H1 (cell line): ENCODE measurements at regions not wholly inside any gene's neighbourhood (a gene's known extent, or its start where the extent isn't known, plus 50 kb on each side); places are given as distances from the start of the nearest gene placed in this dataset.

ENCODE experiments used
- CTCF ChIA-PET: fragments of 300-600 bp; sonication (Branson Sonifier 250); formaldehyde crosslinking; loops from one replicate; lab custom pipeline; 2021; ENCODE audit not compliant: partially characterized antibody; lab: Charles Lee
- POLR2A ChIA-PET: fragments of 300-600 bp; sonication (Branson Sonifier 250); formaldehyde crosslinking; loops from one replicate; lab custom pipeline; 2021; ENCODE audit warnings: inconsistent platforms; ENCODE audit not compliant: partially characterized antibody; lab: Charles Lee
- DNase-seq, 2 experiments: peaks; one replicate each; pipeline versions ENCODE4 v3.0.0 to v3.0.0-alpha.2; 2010 to 2022; ENCODE audit warnings: low spot score in 2 of 2, low read depth in 1 of 2, mixed read lengths in 1 of 2
- FAIRE-seq: peaks from 2 replicates; lab custom pipeline; 2011; peaks lifted over from hg19 to GRCh38; lab: Jason Lieb, UNC
- H2AFZ ChIP-seq: 2 replicates; pipeline ENCODE4 v1.8.1; 2012; ENCODE audit warnings: low read length, inconsistent platforms
- H2AK5ac ChIP-seq: 2 replicates; pipeline ENCODE4 v1.6.1; 2013; ENCODE audit warnings: low read depth, low read length
- H2BK120ac ChIP-seq: replicated peaks from 2 replicates; pipeline ENCODE3; 2013; ENCODE audit warnings: low read depth, low read length, inconsistent platforms
- H2BK12ac ChIP-seq: 2 replicates; pipeline ENCODE4 v1.6.1; 2013; ENCODE audit warnings: low read depth, low read length
- H2BK15ac ChIP-seq: 2 replicates; pipeline ENCODE4 v1.6.1; 2013; ENCODE audit warnings: low read length
- H2BK20ac ChIP-seq: 2 replicates; pipeline ENCODE4 v1.6.1; 2013; ENCODE audit warnings: low read length
- H2BK5ac ChIP-seq: 2 replicates; pipeline ENCODE4 v1.6.1; 2013; ENCODE audit warnings: low read depth, low read length
- H3K14ac ChIP-seq: 2 replicates; pipeline ENCODE4 v1.6.1; 2013; ENCODE audit warnings: inconsistent platforms; ENCODE audit not compliant: insufficient read length
- H3K18ac ChIP-seq: 2 replicates; pipeline ENCODE4 v1.6.1; 2013; ENCODE audit warnings: low read length; ENCODE audit errors: extremely low read depth
- H3K23ac ChIP-seq: 2 replicates; pipeline ENCODE4 v1.6.1; 2013; ENCODE audit warnings: inconsistent platforms; ENCODE audit not compliant: insufficient read length
- H3K23me2 ChIP-seq: 2 replicates; pipeline ENCODE4 v1.6.1; 2013; ENCODE audit warnings: low read depth, low read length
- H3K27ac ChIP-seq: 2 replicates; pipeline ENCODE4 v1.6.1; 2011; ENCODE audit warnings: low read depth, low read length, inconsistent platforms
- H3K27me3 ChIP-seq, 4 experiments: replicated peaks in 1 of 4; 1 replicate in 1 of 4; 2 replicates in 3 of 4; pipeline versions ENCODE4 v1.6.1 to v1.8.1; 2011 to 2013; ENCODE audit warnings: low read length in 3 of 4, mild to moderate bottlenecking in 3 of 4, inconsistent platforms in 2 of 4, mixed read lengths in 2 of 4, moderate library complexity in 1 of 4; ENCODE audit not compliant: control insufficient read depth in 3 of 4, insufficient read depth in 3 of 4; ENCODE audit errors: extremely low read depth in 1 of 4
- H3K36me3 ChIP-seq, 4 experiments: 2 replicates each; pipeline versions ENCODE4 v1.6.1 to v1.8.1; 2011 to 2013; ENCODE audit warnings: mild to moderate bottlenecking in 4 of 4, low read length in 3 of 4, moderate library complexity in 2 of 4, control low read depth in 1 of 4, inconsistent platforms in 1 of 4; ENCODE audit not compliant: insufficient read depth in 4 of 4, control insufficient read depth in 2 of 4
- H3K4ac ChIP-seq: replicated peaks from 2 replicates; pipeline ENCODE3; 2013; ENCODE audit warnings: low read length, low read depth, mixed read lengths, inconsistent platforms; ENCODE audit not compliant: insufficient read length
- H3K4me1 ChIP-seq, 4 experiments: replicated peaks in 1 of 4; 1 replicate in 1 of 4; 2 replicates in 3 of 4; pipeline versions ENCODE4 v1.6.1 to v1.8.1; 2011 to 2013; ENCODE audit warnings: low read length in 3 of 4, inconsistent platforms in 2 of 4, mixed read lengths in 1 of 4; ENCODE audit not compliant: insufficient read depth in 4 of 4, control insufficient read depth in 3 of 4
- H3K4me2 ChIP-seq, 2 experiments: 2 replicates each; pipeline versions ENCODE4 v1.6.1 to v1.8.1; 2011 to 2013; ENCODE audit warnings: low read depth in 2 of 2, low read length in 2 of 2, control low read depth in 1 of 2, inconsistent platforms in 1 of 2, mild to moderate bottlenecking in 1 of 2; ENCODE audit not compliant: insufficient read depth in 1 of 2
- H3K4me3 ChIP-seq, 4 experiments: fragments of 200-600, 300-600 bp in 1 of 4; sonication (generic), shearing (Covaris generic), sonication (Bioruptor Twin) in 1 of 4; 2 replicates each; pipeline versions ENCODE4 v1.5.1 to v1.8.1; 2011 to 2016; ENCODE audit warnings: low read length in 4 of 4, low read depth in 3 of 4, control low read depth in 2 of 4, inconsistent platforms in 2 of 4, mild to moderate bottlenecking in 2 of 4, mixed read lengths in 1 of 4, moderate library complexity in 1 of 4; ENCODE audit not compliant: insufficient read depth in 2 of 4; ENCODE audit errors: extremely low read depth in 1 of 4
- H3K56ac ChIP-seq: replicated peaks from 2 replicates; pipeline ENCODE3; 2013; ENCODE audit warnings: low read depth, mild to moderate bottlenecking, mixed read lengths, low read length, inconsistent platforms; ENCODE audit not compliant: insufficient read length
- H3K79me1 ChIP-seq: 2 replicates; pipeline ENCODE4 v1.6.1; 2013; ENCODE audit warnings: low read depth, low read length, control low read depth
- H3K79me2 ChIP-seq, 2 experiments: 2 replicates each; pipeline versions ENCODE4 v1.6.1 to v1.8.1; 2012 to 2013; ENCODE audit warnings: low read length in 2 of 2, mild to moderate bottlenecking in 2 of 2, inconsistent platforms in 1 of 2; ENCODE audit not compliant: insufficient read depth in 2 of 2, control insufficient read depth in 1 of 2
- H3K9ac ChIP-seq, 4 experiments: replicated peaks in 1 of 4; 1 replicate in 1 of 4; 2 replicates in 3 of 4; pipeline versions ENCODE4 v1.6.1 to v1.8.1; 2011 to 2013; ENCODE audit warnings: low read depth in 3 of 4, low read length in 3 of 4, control low read depth in 2 of 4, mild to moderate bottlenecking in 2 of 4, moderate library complexity in 2 of 4, inconsistent platforms in 1 of 4; ENCODE audit errors: extremely low read depth in 1 of 4
- H3K9me3 ChIP-seq, 2 experiments: 2 replicates each; pipeline versions ENCODE4 v1.6.1 to v1.8.1; 2012 to 2013; ENCODE audit warnings: mild to moderate bottlenecking in 2 of 2, moderate library complexity in 2 of 2, control low read depth in 1 of 2, inconsistent platforms in 1 of 2, low read depth in 1 of 2, low read length in 1 of 2, mixed read lengths in 1 of 2; ENCODE audit not compliant: insufficient read depth in 2 of 2
- H4K20me1 ChIP-seq, 2 experiments: replicated peaks in 1 of 2; 2 replicates each; pipeline versions ENCODE3 to v1.8.1; 2011 to 2013; ENCODE audit warnings: inconsistent platforms in 2 of 2, low read length in 2 of 2, mild to moderate bottlenecking in 1 of 2; ENCODE audit not compliant: insufficient read depth in 2 of 2, control insufficient read depth in 1 of 2
- H4K5ac ChIP-seq: 2 replicates; pipeline ENCODE4 v1.6.1; 2013; ENCODE audit warnings: low read length, low read depth, mixed read lengths, inconsistent platforms; ENCODE audit not compliant: insufficient read length
- H4K8ac ChIP-seq: 2 replicates; pipeline ENCODE4 v1.8.0; 2013; ENCODE audit warnings: mild to moderate bottlenecking, moderate library complexity, low read length, inconsistent platforms; ENCODE audit not compliant: insufficient read depth; ENCODE audit errors: extremely low read depth
- H4K91ac ChIP-seq: replicated peaks from 2 replicates; pipeline ENCODE3; 2013; ENCODE audit warnings: low read length, mixed read lengths, inconsistent platforms; ENCODE audit not compliant: insufficient read length
- BRCA1 ChIP-seq: IDR thresholded peaks from 2 replicates; pipeline ENCODE4 v1.6.1; 2012; ENCODE audit warnings: low read depth, low read length, improper control_type of control experiment
- EGR1 ChIP-seq: IDR thresholded peaks from 2 replicates; pipeline ENCODE4 v1.6.1; 2011; ENCODE audit warnings: low read depth, low read length, borderline replicate concordance
- PHF8 ChIP-seq: fragments of 200-600 bp; sonication (generic); conservative IDR thresholded peaks from 2 replicates; pipeline ENCODE4 v1.7.1; 2012; ENCODE audit warnings: low read depth, mild to moderate bottlenecking, inconsistent platforms, low read length, moderate library complexity
- RAD21 ChIP-seq, 2 experiments: IDR thresholded peaks in 1 of 2; conservative IDR thresholded peaks in 1 of 2; 2 replicates each; pipeline ENCODE4 v1.6.1; 2011; ENCODE audit warnings: low read depth in 2 of 2, low read length in 2 of 2, improper control_type of control experiment in 1 of 2, inconsistent platforms in 1 of 2, mild to moderate bottlenecking in 1 of 2, moderate library complexity in 1 of 2
- RFX5 ChIP-seq: IDR thresholded peaks from 2 replicates; pipeline ENCODE4 v1.6.1; 2011; ENCODE audit warnings: low read depth, low read length, improper control_type of control experiment, borderline replicate concordance
- SIN3A ChIP-seq, 2 experiments: IDR thresholded peaks in 1 of 2; conservative IDR thresholded peaks in 1 of 2; 2 replicates each; pipeline ENCODE4 v1.6.1; 2011 to 2012; ENCODE audit warnings: low read length in 2 of 2, improper control_type of control experiment in 1 of 2, low read depth in 1 of 2, mild to moderate bottlenecking in 1 of 2
- SIX5 ChIP-seq: IDR thresholded peaks from 2 replicates; pipeline ENCODE4 v1.6.1; 2011; ENCODE audit warnings: mild to moderate bottlenecking, low read depth, low read length
- TEAD4 ChIP-seq: IDR thresholded peaks from 2 replicates; pipeline ENCODE4 v1.6.1; 2012; ENCODE audit warnings: low read depth, low read length, inconsistent platforms, mixed read lengths
- WGBS, 2 experiments: shearing (Covaris generic) in 1 of 2; methylation state at CpG; one replicate each; pipeline versions ENCODE4 v1.1.6 to v1.1.7; 2013 to 2015; ENCODE audit warnings: low lambda C conversion rate in 2 of 2, mixed read lengths in 2 of 2, inconsistent platforms in 1 of 2, low coverage in 1 of 2, missing lambda C conversion rate in 1 of 2; ENCODE audit not compliant: insufficient replicate concordance in 2 of 2, insufficient coverage in 1 of 2, insufficient read length in 1 of 2; ENCODE audit errors: extremely low coverage in 1 of 2, missing lambda C conversion rate in 1 of 2; 5-methylcytosine and 5-hydroxymethylcytosine counted together
- TF ChIP-seq, protein P1 (sequence below): IDR thresholded peaks from 2 replicates; pipeline ENCODE4 v1.6.1; 2012; ENCODE audit warnings: inconsistent platforms
- TF ChIP-seq, protein P2 (sequence below): IDR thresholded peaks from 2 replicates; pipeline ENCODE4 v1.6.1; 2012; ENCODE audit warnings: low read length, inconsistent platforms

DNA sequence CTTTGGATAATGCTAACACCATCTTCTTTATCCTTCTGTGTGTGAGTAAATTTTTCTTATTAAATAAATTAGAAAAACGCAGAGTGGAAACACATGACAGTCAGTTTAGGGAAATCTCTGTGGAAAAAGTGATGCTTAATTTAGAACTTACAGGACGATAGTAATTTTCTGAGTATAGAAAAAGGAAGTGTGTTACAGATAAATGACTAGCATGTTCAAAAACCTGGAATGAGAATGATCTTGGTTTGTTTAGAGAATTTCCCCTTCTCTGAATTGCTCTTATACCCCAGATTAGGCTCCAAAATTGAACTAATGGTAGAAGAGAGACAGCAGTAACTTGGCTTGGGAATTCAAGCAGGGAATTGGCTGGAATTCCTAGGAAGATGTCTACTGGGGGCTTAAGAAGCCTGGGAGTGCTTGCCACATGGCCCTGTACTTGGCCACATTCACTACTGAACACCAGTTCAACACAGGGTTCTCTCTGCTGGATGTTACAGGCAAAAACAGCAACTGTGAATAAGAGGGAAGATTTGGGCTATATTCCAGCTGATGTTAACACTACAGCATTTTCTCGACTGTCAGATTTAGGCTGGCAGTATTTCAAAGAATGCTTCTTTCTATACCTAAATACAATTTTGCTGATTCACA, 1004.2 kb downstream of the TTLL7 start:
- no peak overlapping the region for H2BK15ac ChIP-seq
- H2BK5ac ChIP-seq = no peak overlapping the region
- H2AK5ac ChIP-seq = no peak overlapping the region
- H3K79me1 ChIP-seq = no peaks in the 10 kb centered on the region
- H4K5ac ChIP-seq = no peak overlapping the region
- no peak overlapping the region for H3K4me2 ChIP-seq
- no peak overlapping the region for H2BK120ac ChIP-seq
- H3K14ac ChIP-seq = no peak overlapping the region
- CTCF ChIA-PET = no interaction called here
- no peak overlapping the region for H3K27ac ChIP-seq
- DNase-seq (no peak), FAIRE-seq (no peak)
- 0 out of 4 replicates have a peak, but pooled peaks cover 0 to 2% of the 10 kb centered on the region in 2 experiments for H3K9me3 ChIP-seq
- no peak overlapping the region for H3K56ac ChIP-seq
- no peak overlapping the region for H2BK20ac ChIP-seq
- H3K4me3 ChIP-seq = no peak overlapping the region
- H3K4ac ChIP-seq = no peak overlapping the region
- no peak overlapping the region for H2BK12ac ChIP-seq
- no peak overlapping the region for H3K9ac ChIP-seq
- H4K20me1 ChIP-seq = no peaks in the 10 kb centered on the region
- no peaks in the 10 kb centered on the region; the same call in 1 of the 2 replicates for H3K23me2 ChIP-seq
- H4K8ac ChIP-seq = no peak overlapping the region
- no peak overlapping the region for H2AFZ ChIP-seq
- H3K4me1 ChIP-seq = no peaks in the 10 kb centered on the region
- no peak overlapping the region for H3K23ac ChIP-seq
- WGBS, 2 experiments = 94% methylated on average over 3 of the region's 3 CpGs; no CpG with 5 or more reads in 1 of the 2 experiments
- H3K36me3 ChIP-seq = no peaks in the 10 kb centered on the region
- H3K18ac ChIP-seq = no peak overlapping the region
- POLR2A ChIA-PET = interaction anchor here (1.4 kb wide), 1 partner anchor 12 kb away, joined by 4 read pairs; no protein-coding TSS in a partner anchor
- H4K91ac ChIP-seq = no peak overlapping the region
- no peaks in the 10 kb centered on the region for H3K79me2 ChIP-seq
- H3K27me3 ChIP-seq = no peaks in the 10 kb centered on the region
- TF ChIP-seq EGR1 (no peak), RFX5 (no peak), SIX5 (no peak), RAD21 (IDR thresholded peaks at IDR 0.05 in 1 of 2, conservative IDR thresholded peaks at IDR 0.05 in 1 of 2; ENCODE audit: low read depth in 2 of 2, low read length in 2 of 2) (no peak), BRCA1 (no peak), PHF8 (no peak), SIN3A (conservative IDR thresholded peaks at IDR 0.05 in 1 of 2, IDR thresholded peaks at IDR 0.05 in 1 of 2; ENCODE audit: low read depth in 1 of 2, low read length in 2 of 2) (no peak), TEAD4 (no peak)
- TF ChIP-seq, protein P1, sequence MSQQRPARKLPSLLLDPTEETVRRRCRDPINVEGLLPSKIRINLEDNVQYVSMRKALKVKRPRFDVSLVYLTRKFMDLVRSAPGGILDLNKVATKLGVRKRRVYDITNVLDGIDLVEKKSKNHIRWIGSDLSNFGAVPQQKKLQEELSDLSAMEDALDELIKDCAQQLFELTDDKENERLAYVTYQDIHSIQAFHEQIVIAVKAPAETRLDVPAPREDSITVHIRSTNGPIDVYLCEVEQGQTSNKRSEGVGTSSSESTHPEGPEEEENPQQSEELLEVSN = no peak
- TF ChIP-seq, protein P2, sequence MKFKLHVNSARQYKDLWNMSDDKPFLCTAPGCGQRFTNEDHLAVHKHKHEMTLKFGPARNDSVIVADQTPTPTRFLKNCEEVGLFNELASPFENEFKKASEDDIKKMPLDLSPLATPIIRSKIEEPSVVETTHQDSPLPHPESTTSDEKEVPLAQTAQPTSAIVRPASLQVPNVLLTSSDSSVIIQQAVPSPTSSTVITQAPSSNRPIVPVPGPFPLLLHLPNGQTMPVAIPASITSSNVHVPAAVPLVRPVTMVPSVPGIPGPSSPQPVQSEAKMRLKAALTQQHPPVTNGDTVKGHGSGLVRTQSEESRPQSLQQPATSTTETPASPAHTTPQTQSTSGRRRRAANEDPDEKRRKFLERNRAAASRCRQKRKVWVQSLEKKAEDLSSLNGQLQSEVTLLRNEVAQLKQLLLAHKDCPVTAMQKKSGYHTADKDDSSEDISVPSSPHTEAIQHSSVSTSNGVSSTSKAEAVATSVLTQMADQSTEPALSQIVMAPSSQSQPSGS = no peak
